GM18505 (cell line): ENCODE measurements at regions not wholly inside any gene's neighbourhood (a gene's known extent, or its start where the extent isn't known, plus 50 kb on each side); places are given as distances from the start of the nearest gene placed in this dataset.
"Not testable (repeated sequence)": the region's sequence is repeated elsewhere in the genome, so short reads cannot be mapped to it uniquely, and the experiment has no call there.

Experiments used
- ATAC-seq: cut with Tn5 transposase; IDR thresholded peaks from one replicate; pipeline ENCODE4 v1.9.1; 2021; ENCODE audit not compliant: unreplicated experiment
- POLR2A ChIP-seq: IDR thresholded peaks from 4 replicates; pipeline ENCODE4 v1.6.1; 2011; ENCODE audit warnings: borderline replicate concordance; ENCODE audit not compliant: insufficient read depth, insufficient read length; ENCODE audit errors: extremely low read depth

- no peak for ATAC-seq
- no peak for TF ChIP-seq POLR2A
Measured at GRCh38 chr10:123356799-123357198, 202.6 kb downstream of the BUB3 start.

- no peak for TF ChIP-seq POLR2A
- ATAC-seq = no peak
Measured at GRCh38 chr10:123357421-123357930, 203.3 kb downstream of the BUB3 start.

GRCh38 chr10:123359539-123359938, 205.3 kb downstream of the BUB3 start:
- ATAC-seq = peak; percentile 53
- TF ChIP-seq POLR2A = no peak

GRCh38 chr10:123361832-123362231, 207.6 kb downstream of the BUB3 start:
- ATAC-seq = no peak
- TF ChIP-seq POLR2A = no peak

- ATAC-seq = no peak
- TF ChIP-seq POLR2A = no peak
Measured at GRCh38 chr10:123367195-123367594, 213.0 kb downstream of the BUB3 start.

- ATAC-seq = not testable (repeated sequence)
Measured at GRCh38 chr10:123371626-123372025, 217.4 kb downstream of the BUB3 start.

GRCh38 chr10:123373591-123373990, 219.4 kb downstream of the BUB3 start:
- no peak for ATAC-seq
- no peak for TF ChIP-seq POLR2A

- no peak for TF ChIP-seq POLR2A
- ATAC-seq = no peak
Measured at GRCh38 chr10:123375097-123375496, 220.9 kb downstream of the BUB3 start.

GRCh38 chr10:123375738-123376137, 221.5 kb downstream of the BUB3 start:
- no peak for TF ChIP-seq POLR2A
- no peak for ATAC-seq

GRCh38 chr10:123377883-123378282, 223.7 kb downstream of the BUB3 start:
- ATAC-seq = no peak

GRCh38 chr10:123378302-123378701, 224.1 kb downstream of the BUB3 start:
- no peak for ATAC-seq
- TF ChIP-seq POLR2A = no peak

More at GRCh38 chr10:123377883-123378282, 223.7 kb downstream of the BUB3 start:
- no peak for TF ChIP-seq POLR2A

GRCh38 chr10:123379156-123379555, 225.0 kb downstream of the BUB3 start:
- no peak for ATAC-seq
- no peak for TF ChIP-seq POLR2A

- ATAC-seq = no peak
Measured at GRCh38 chr10:123380491-123381085, 226.4 kb downstream of the BUB3 start.

GRCh38 chr10:123381224-123381623, 227.0 kb downstream of the BUB3 start:
- no peak for TF ChIP-seq POLR2A
- no peak for ATAC-seq

More at GRCh38 chr10:123380491-123381085, 226.4 kb downstream of the BUB3 start:
- TF ChIP-seq POLR2A = no peak

- no peak for TF ChIP-seq POLR2A
- ATAC-seq = no peak
Measured at GRCh38 chr10:123382491-123382890, 228.3 kb downstream of the BUB3 start.
